IgD-negative memory B cell (primary cell): ENCODE measurements at regions not wholly inside any gene's neighbourhood (a gene's known extent, or its start where the extent isn't known, plus 50 kb on each side); places are given as distances from the start of the nearest gene placed in this dataset.

Source experiments
- H3K27ac Mint-ChIP-seq, 3 donors: one replicate each; pipeline ENCODE4 v1.8.0; 2020 to 2022; ENCODE audit warnings: mild to moderate bottlenecking in 3 of 3, mixed read lengths in 3 of 3, moderate library complexity in 1 of 3
- H3K27me3 Mint-ChIP-seq: one replicate; pipeline ENCODE4 v1.8.0; 2021; ENCODE audit warnings: mixed read lengths
- H3K36me3 Mint-ChIP-seq: one replicate; pipeline ENCODE4 v1.8.0; 2020; ENCODE audit warnings: mild to moderate bottlenecking, mixed read lengths
- H3K4me1 Mint-ChIP-seq, 3 donors: one replicate each; pipeline ENCODE4 v1.8.0; 2020 to 2022; ENCODE audit warnings: mixed read lengths in 3 of 3, mild to moderate bottlenecking in 1 of 3
- H3K4me3 Mint-ChIP-seq, 4 donors: one replicate each; pipeline ENCODE4 v1.8.0; 2020 to 2022; ENCODE audit warnings: mild to moderate bottlenecking in 4 of 4, mixed read lengths in 4 of 4, moderate library complexity in 3 of 4
- H3K9me3 Mint-ChIP-seq, 3 donors: one replicate each; pipeline ENCODE4 v1.8.0; 2020 to 2021; ENCODE audit warnings: mixed read lengths in 3 of 3, mild to moderate bottlenecking in 1 of 3

DNA sequence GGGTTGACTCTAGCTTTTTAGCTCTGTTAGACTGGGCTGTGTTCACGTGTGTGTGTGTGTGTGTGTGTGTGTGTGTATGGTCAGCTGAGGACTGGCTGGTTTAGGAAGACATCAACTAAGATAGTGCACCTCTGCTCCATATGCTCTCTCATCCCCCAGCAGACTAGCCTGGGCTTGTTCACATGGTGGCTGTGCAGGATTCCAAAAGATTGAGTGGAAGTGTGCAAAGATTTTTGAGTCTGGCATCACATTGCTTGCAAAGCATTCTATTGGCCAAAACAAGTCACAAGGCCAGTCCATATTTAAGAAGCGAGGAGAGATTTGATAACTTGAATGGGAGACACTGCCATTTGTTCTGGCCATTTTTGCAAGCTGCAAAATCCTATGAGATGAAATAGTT, 79.7 kb upstream of the C11orf87 start:
- Mint-ChIP-seq H3K4me1 (no peaks in the 10 kb centered on the region), H3K4me3 (no peak overlapping the region), H3K36me3 (no peaks in the 10 kb centered on the region), H3K27me3 (no peaks in the 10 kb centered on the region), H3K9me3 (peaks cover 3 to 8% (median 6%) of the 10 kb centered on the region in 3 donors), H3K27ac (no peak overlapping the region)

DNA sequence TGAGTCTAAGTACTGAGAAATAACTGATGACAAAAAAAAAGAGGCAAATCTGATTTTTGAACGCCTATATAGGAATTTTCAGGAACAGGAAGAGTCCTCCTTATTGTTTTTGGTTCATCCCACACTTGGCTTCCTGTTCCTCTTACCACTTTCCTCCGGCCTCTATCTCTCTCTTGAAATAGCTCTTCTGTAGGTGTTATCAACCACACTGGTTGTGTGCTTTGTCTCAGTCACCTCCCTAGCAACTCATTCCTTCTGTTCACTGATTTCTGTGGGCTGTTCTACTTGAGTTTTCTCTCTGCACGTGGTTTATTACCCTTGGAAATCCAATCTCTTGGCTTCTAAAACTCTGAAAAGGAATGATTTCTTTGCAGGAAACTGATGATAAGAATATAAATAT, 78.7 kb upstream of the C11orf87 start:
- Mint-ChIP-seq H3K4me1 (no peaks in the 10 kb centered on the region), H3K36me3 (no peaks in the 10 kb centered on the region), H3K4me3 (no peak overlapping the region), H3K27me3 (no peaks in the 10 kb centered on the region), H3K9me3 (peaks cover 4 to 8% (median 6%) of the 10 kb centered on the region in 3 donors), H3K27ac (no peak overlapping the region)

DNA sequence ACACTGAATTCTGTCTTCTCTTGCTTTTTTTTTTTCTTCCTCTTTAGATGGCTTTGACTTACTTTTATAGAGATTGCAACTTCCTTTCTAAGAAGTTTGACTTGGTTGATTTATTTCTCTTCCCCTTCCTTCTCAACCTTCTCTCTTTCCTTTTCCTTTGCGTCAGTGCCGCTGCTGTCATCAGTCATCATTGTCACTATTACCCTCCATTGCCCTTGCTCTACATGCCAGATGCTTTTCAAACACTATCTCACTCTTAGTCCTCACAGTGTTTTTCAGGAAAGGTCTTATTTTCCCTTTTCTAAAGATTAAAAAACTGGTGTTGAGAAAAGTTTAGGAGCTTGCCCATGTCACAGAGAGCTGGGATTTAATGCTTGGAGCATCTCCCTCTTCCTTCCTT, 74.7 kb upstream of the C11orf87 start:
- Mint-ChIP-seq H3K27me3 (no peaks in the 10 kb centered on the region), H3K4me1 (no peaks in the 10 kb centered on the region)

DNA sequence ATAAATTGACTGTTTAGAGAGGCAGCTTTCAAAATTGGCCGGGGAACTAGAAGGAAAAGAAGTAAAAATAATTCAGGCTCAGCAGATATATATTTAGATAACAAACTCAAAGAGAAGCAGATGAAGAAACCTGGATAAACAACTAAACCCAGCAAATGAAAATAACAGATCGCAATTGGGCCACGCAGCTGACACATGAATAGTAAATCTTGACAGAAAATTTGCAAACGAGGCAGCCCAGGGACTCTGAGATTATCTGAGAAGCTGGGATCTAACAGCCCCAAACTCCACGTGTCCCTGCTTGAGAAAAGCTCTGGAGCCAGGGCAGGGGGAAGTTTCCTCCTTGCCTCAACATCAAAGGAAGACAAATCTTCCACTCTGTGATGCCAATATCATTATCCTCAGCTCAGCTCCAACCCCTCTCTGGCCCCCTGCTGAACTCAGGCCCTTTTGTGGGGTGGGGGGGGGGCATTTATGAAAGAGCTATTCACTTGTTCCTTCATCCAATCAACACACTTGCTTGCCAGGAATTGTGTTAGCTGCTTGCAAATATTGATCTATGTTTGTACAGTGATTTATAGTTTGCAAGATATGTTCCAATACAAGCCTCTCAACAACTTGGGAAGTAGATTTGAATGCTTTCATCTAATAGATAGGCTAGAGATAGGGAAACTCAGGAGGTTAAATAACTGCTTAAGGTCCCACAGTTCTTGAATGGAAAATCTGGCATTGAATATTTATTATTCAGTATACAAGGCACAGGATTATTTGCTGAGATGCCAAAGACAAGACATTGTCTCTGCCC, 72.5 kb upstream of the C11orf87 start:
- H3K4me3 Mint-ChIP-seq: peak overlapping the region in 1 of 4 donors; percentile 23
- H3K36me3 Mint-ChIP-seq: no peaks in the 10 kb centered on the region
- H3K27ac Mint-ChIP-seq: no peak overlapping the region
- no peaks in the 10 kb centered on the region for H3K4me1 Mint-ChIP-seq
- H3K9me3 Mint-ChIP-seq: peaks cover 0 to 4% (median 2%) of the 10 kb centered on the region in 3 donors
- H3K27me3 Mint-ChIP-seq: no peaks in the 10 kb centered on the region

More for the DNA sequence above, 74.7 kb upstream of the C11orf87 start:
- H3K36me3 Mint-ChIP-seq: no peaks in the 10 kb centered on the region
- H3K9me3 Mint-ChIP-seq: peaks cover 2 to 8% (median 6%) of the 10 kb centered on the region in 3 donors
- no peak overlapping the region for H3K27ac Mint-ChIP-seq
- no peak overlapping the region for H3K4me3 Mint-ChIP-seq

DNA sequence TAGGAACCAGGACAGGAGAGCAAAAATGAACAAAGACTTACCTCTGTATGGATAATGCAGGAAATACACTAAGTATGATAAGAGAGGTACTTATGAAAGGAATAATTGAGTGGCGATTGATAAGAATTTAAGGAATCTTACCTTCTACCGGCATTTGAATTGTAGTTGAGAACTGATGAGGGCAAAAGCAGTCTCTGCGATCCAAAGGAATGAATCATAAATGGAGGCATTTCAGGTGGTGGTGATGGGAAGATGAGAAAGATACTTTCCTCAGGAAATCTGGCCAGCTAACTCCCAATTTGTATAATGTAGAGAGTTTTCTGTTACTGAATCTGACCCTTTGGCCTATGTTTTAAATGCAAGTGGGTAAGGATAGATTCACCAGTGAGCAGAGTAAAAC, 71.9 kb upstream of the C11orf87 start:
- H3K27ac Mint-ChIP-seq: no peak overlapping the region
- H3K4me3 Mint-ChIP-seq: no peak overlapping the region
- no peaks in the 10 kb centered on the region for H3K4me1 Mint-ChIP-seq
- peaks cover 0 to 4% (median 2%) of the 10 kb centered on the region in 3 donors for H3K9me3 Mint-ChIP-seq
- H3K36me3 Mint-ChIP-seq: no peaks in the 10 kb centered on the region
- no peaks in the 10 kb centered on the region for H3K27me3 Mint-ChIP-seq

DNA sequence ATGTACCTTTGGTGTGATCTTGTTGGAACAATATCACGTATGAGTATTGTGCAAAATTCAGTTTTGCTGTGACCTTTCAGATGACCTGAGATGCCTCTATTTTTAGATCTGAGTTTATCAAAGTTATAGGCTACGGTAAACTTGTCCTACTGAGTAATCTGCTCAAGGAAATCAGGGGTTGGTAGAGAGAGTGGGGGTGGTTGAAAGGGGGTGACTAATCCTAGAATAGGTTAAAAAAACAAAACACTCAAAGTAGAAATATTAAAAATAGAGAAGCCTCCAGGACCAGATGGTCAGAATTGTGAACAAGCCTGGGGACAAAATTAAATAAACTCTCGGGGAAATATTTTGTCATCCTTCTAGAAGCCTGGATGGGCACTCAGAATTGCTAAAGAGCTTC, 59.9 kb upstream of the C11orf87 start:
- no peaks in the 10 kb centered on the region for H3K36me3 Mint-ChIP-seq
- H3K4me1 Mint-ChIP-seq: no peaks in the 10 kb centered on the region
- H3K27ac Mint-ChIP-seq: no peak overlapping the region
- H3K27me3 Mint-ChIP-seq: no peaks in the 10 kb centered on the region
- H3K4me3 Mint-ChIP-seq: no peak overlapping the region
- peaks cover 0 to 2% (median 2%) of the 10 kb centered on the region in 3 donors for H3K9me3 Mint-ChIP-seq

DNA sequence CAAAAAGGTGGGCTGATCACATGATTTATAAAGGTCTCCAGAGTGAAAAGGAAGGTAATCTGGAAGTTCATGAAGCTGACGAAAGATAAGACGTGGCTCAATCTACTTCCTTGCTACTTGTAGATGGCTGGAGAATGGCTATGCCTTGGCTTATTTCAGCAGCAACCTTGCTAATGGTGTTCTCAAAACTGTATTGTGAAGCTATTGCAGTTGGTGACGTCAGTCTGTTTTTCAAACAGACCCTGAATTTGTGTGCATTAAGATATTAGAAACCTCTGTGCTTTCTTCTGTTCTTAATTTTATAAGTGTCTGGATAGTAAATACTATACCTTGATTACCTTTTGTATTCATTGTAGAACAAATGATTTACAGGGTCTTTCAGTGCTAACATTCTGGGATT, 58.3 kb upstream of the C11orf87 start:
- Mint-ChIP-seq H3K4me3 (no peak overlapping the region), H3K4me1 (no peaks in the 10 kb centered on the region), H3K27ac (no peak overlapping the region), H3K36me3 (no peaks in the 10 kb centered on the region), H3K9me3 (peaks cover 0 to 2% (median 1%) of the 10 kb centered on the region in 3 donors), H3K27me3 (no peaks in the 10 kb centered on the region)

DNA sequence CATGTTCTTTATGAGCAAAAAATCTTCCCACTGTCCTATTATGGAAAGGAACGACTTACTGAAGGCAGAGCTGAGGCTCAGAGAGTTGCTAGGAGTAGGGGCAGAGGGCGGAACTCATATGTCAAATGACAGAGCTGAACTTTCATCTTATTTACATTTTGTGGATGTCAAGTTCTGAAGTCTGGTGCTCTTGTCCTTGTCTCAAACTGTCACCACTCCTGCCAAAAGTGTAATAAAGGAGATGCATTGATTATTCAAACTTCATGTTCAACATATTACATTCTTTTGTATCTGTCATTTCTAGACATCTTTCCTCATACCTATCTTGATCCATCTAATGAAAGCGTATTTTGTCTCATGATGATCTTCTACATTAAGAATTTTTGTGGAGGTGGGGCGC, 57.1 kb upstream of the C11orf87 start:
- no peaks in the 10 kb centered on the region for H3K36me3 Mint-ChIP-seq
- H3K9me3 Mint-ChIP-seq: peaks cover 0 to 5% (median 2%) of the 10 kb centered on the region in 3 donors
- H3K4me3 Mint-ChIP-seq: peak overlapping the region in 1 of 4 donors; percentile 23
- H3K27ac Mint-ChIP-seq: no peak overlapping the region
- no peaks in the 10 kb centered on the region for H3K27me3 Mint-ChIP-seq
- no peaks in the 10 kb centered on the region for H3K4me1 Mint-ChIP-seq

DNA sequence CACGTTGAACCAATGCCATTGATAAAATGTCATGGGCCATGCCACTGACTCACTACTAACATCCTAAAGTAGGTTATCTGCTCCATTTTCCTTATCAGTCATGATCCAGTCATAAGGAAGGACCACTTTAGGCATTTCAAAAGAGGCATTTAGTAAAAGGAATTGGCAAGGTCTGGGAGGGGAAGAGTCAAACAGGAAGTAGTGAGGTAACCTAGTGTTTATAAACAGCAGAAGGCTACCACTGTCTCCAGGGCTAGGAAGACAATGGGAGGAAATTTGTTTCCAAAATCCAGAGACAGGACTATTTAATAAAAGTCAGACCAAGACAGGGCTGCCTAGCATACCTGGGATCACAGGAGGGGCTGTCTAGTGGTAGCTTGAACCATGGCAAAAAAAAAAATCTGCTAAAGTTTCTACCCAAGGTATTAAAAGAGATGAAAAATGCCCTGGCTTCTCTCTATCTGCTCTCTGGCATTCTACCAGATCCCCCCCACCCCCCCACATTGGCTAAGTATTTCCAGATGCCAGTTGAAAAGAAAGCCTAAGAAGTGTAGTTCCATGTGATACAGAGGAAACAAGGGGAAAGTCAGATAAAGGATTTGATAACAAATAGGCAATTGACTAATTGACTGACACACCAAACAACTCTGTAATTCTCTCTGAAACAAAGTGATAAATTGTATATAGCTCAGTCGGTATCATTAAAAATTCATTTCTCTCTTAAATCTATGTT, 50.4 kb upstream of the C11orf87 start:
- Mint-ChIP-seq H3K4me1 (no peaks in the 10 kb centered on the region), H3K9me3 (peaks cover 0 to 9% (median 5%) of the 10 kb centered on the region in 3 donors), H3K27me3 (no peaks in the 10 kb centered on the region), H3K27ac (no peak overlapping the region), H3K4me3 (no peak overlapping the region), H3K36me3 (no peaks in the 10 kb centered on the region)
